B cell (primary cell): ENCODE measurements at regions not wholly inside any gene's neighbourhood (a gene's known extent, or its start where the extent isn't known, plus 50 kb on each side); places are given as distances from the start of the nearest gene placed in this dataset.
"Not testable (repeated sequence)": the region's sequence is repeated elsewhere in the genome, so short reads cannot be mapped to it uniquely, and the experiment has no call there.

Experiments used
- ATAC-seq: fragments of 200-7000 bp; cut with Tn5 transposase; one replicate; pipeline ENCODE4 v1.10.0; 2021; ENCODE audit warnings: low read depth, mild to moderate bottlenecking, moderate number of reproducible peaks, moderate library complexity
- CTCF ChIA-PET: fragments of 350-600 bp; sonication (Branson Sonifier 250); formaldehyde crosslinking; loops from one replicate; lab custom pipeline; 2021; ENCODE audit warnings: antibody characterized with exemption, inconsistent platforms; lab: Charles Lee
- POLR2A ChIA-PET: fragments of 350-600 bp; sonication (Branson Sonifier 250); formaldehyde crosslinking; loops from one replicate; lab custom pipeline; 2021; ENCODE audit warnings: antibody characterized with exemption; lab: Charles Lee
- DNase-seq: peaks from one replicate; pipeline ENCODE4 v3.0.0; 2013
- H2AFZ ChIP-seq: 2 replicates; pipeline ENCODE4 v1.6.1; 2012; ENCODE audit warnings: mild to moderate bottlenecking, low read depth, low read length; ENCODE audit not compliant: insufficient read depth, poor library complexity, severe bottlenecking
- H3K27ac ChIP-seq, 2 donors: 1 replicate in 1 of 2; 2 replicates in 1 of 2; pipeline ENCODE4 v1.5.1; 2012 to 2013; ENCODE audit warnings: low read length in 2 of 2, mild to moderate bottlenecking in 2 of 2, moderate library complexity in 1 of 2
- H3K27me3 ChIP-seq, 4 experiments: fragments of 200-600 bp in 1 of 4; sonication (generic) in 1 of 4; replicated peaks in 1 of 4; 1 replicate in 2 of 4; 2 replicates in 2 of 4; pipeline versions ENCODE4 v1.6.1 to v1.7.0; 2013 to 2016; ENCODE audit warnings: low read length in 3 of 4, mild to moderate bottlenecking in 2 of 4, mixed read lengths in 1 of 4, moderate library complexity in 1 of 4; ENCODE audit not compliant: insufficient read depth in 4 of 4, control insufficient read depth in 3 of 4; ENCODE audit errors: control extremely low read depth in 1 of 4
- H3K36me3 ChIP-seq, 2 experiments: replicated peaks in 1 of 2; 1 replicate in 1 of 2; 2 replicates in 1 of 2; pipeline versions ENCODE4 v1.6.1 to v1.7.1; 2013; ENCODE audit warnings: low read length in 1 of 2; ENCODE audit not compliant: insufficient read depth in 2 of 2, control insufficient read depth in 1 of 2; ENCODE audit errors: control extremely low read depth in 1 of 2, extremely low read depth in 1 of 2
- H3K4me1 ChIP-seq, 2 donors: fragments of 200-600 bp in 1 of 2; sonication (generic) in 1 of 2; 1 replicate in 1 of 2; 2 replicates in 1 of 2; pipeline versions ENCODE4 v1.5.1 to v1.6.1; 2013 to 2017; ENCODE audit warnings: low read length in 2 of 2; ENCODE audit not compliant: control insufficient read depth in 2 of 2, insufficient read depth in 2 of 2
- H3K4me2 ChIP-seq: replicated peaks from 2 replicates; pipeline ENCODE3; 2012; ENCODE audit warnings: mild to moderate bottlenecking, low read depth, low read length; ENCODE audit not compliant: poor library complexity, severe bottlenecking
- H3K4me3 ChIP-seq, 5 experiments: fragments of 200-600 bp in 1 of 5; sonication (generic) in 1 of 5; 1 replicate in 3 of 5; 2 replicates in 2 of 5; pipeline versions ENCODE4 v1.5.1 to v1.7.0; 2011 to 2016; ENCODE audit warnings: low read length in 4 of 5, mild to moderate bottlenecking in 4 of 5, low read depth in 2 of 5, control low read depth in 1 of 5, moderate library complexity in 1 of 5; ENCODE audit not compliant: insufficient read depth in 1 of 5; ENCODE audit errors: control extremely low read depth in 1 of 5, extremely low read depth in 1 of 5
- H3K79me2 ChIP-seq: fragments of 200-600 bp; sonication (generic); one replicate; pipeline ENCODE4 v1.6.0; 2016; ENCODE audit warnings: low read length; ENCODE audit not compliant: control insufficient read depth, insufficient read depth
- H3K9ac ChIP-seq: fragments of 200-600 bp; sonication (generic); 2 replicates; pipeline ENCODE4 v1.6.1; 2017; ENCODE audit warnings: mild to moderate bottlenecking, low read length, moderate library complexity
- H3K9me3 ChIP-seq, 3 donors: one replicate each; pipeline versions ENCODE4 v1.6.1 to v1.7.1; 2013; ENCODE audit warnings: low read length in 2 of 3; ENCODE audit not compliant: control insufficient read depth in 2 of 3, insufficient read depth in 1 of 3; ENCODE audit errors: control extremely low read depth in 1 of 3
- H4K20me1 ChIP-seq: 2 replicates; pipeline ENCODE4 v1.6.0; 2012; ENCODE audit warnings: mild to moderate bottlenecking, low read length; ENCODE audit not compliant: insufficient read depth, control insufficient read depth, poor library complexity, severe bottlenecking
- H3K27ac Mint-ChIP-seq: one replicate; pipeline ENCODE4 v1.8.0; 2021; ENCODE audit warnings: mixed read lengths
- H3K27me3 Mint-ChIP-seq: one replicate; pipeline ENCODE4 v1.8.0; 2021; ENCODE audit warnings: mixed read lengths
- H3K4me1 Mint-ChIP-seq: one replicate; pipeline ENCODE4 v1.8.0; 2021; ENCODE audit warnings: mixed read lengths
- H3K4me3 Mint-ChIP-seq: one replicate; pipeline ENCODE4 v1.8.0; 2021; ENCODE audit warnings: mixed read lengths
- H3K9me3 Mint-ChIP-seq: one replicate; pipeline ENCODE4 v1.8.0; 2022; ENCODE audit warnings: mixed read lengths; ENCODE audit not compliant: insufficient read depth
- CTCF ChIP-seq: fragments of 200-600 bp; IDR thresholded peaks from one replicate; pipeline ENCODE4 v1.8.0; 2022; ENCODE audit warnings: antibody characterized with exemption, mild to moderate bottlenecking
- EZH2 ChIP-seq: IDR thresholded peaks from 2 replicates; pipeline ENCODE4 v1.6.1; 2012; ENCODE audit warnings: borderline replicate concordance, low read depth, mild to moderate bottlenecking, moderate library complexity, low read length; ENCODE audit not compliant: insufficient read depth, poor library complexity, severe bottlenecking
- WGBS: methylation state at CpG from one replicate; pipeline ENCODE4 v1.1.5; 2013; ENCODE audit warnings: missing lambda C conversion rate; ENCODE audit not compliant: insufficient coverage; 5-methylcytosine and 5-hydroxymethylcytosine counted together
- intact Hi-C: fragments of 100-400 bp; cut with micrococcal nuclease; formaldehyde crosslinking; loops from one replicate; pipeline ENCODE4 v1.10.0; 2022

- Histone ChIP-seq H2AFZ (no peak overlapping the region), H3K36me3 (no peaks in the 10 kb centered on the region), H3K4me1 (no peaks in the 10 kb centered on the region), H3K4me3 (no peak overlapping the region), H3K4me2 (no peak overlapping the region), H3K9me3 (peaks cover 0 to 2% (median 0%) of the 10 kb centered on the region in 3 donors), H4K20me1 (no peaks in the 10 kb centered on the region), H3K27me3 (no peaks in the 10 kb centered on the region), H3K9ac (no peak overlapping the region), H3K27ac (no peak overlapping the region), H3K79me2 (no peaks in the 10 kb centered on the region)
- no peak overlapping the region for H3K27ac Mint-ChIP-seq
- H3K9me3 Mint-ChIP-seq = no peaks in the 10 kb centered on the region
- CTCF ChIA-PET = no interaction called here
- no peak overlapping the region for H3K4me3 Mint-ChIP-seq
- TF ChIP-seq CTCF (no peak), EZH2 (no peak)
- H3K27me3 Mint-ChIP-seq = peaks cover 6% of the 10 kb centered on the region
- ATAC-seq (no peak), DNase-seq (no peak)
- POLR2A ChIA-PET = no interaction called here
- no CpG with 5 or more reads among the region's 3 CpGs for WGBS
- intact Hi-C loops = no loop called here
- no peaks in the 10 kb centered on the region for H3K4me1 Mint-ChIP-seq
These were observed 526.8 kb upstream of the CCDC54 start for GRCh38 chr3:106850437-106850836.

DNA sequence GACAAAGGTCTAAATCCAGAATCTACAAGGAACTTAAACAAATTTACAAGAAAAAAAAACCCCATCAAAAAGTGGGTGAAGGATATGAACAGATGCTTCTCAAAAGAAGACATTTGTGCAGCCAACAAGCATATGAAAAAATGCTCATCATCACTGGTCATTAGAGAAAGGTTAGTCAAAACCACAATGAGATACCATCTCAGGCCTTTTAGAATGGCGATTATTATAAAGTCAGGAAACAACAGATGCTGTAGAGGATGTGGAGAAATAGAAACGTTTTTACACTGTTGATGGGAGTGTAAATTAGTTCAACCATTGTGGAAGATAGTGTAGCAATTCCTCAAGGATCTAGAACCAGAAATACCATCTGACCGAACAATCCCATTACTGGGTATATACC is 518.9 kb upstream of the CCDC54 start:
- ATAC-seq, H3K27me3 ChIP-seq, H3K27ac ChIP-seq, H3K4me2 ChIP-seq, H3K4me3 ChIP-seq, H3K9me3 Mint-ChIP-seq, CTCF ChIA-PET, DNase-seq, H3K9me3 ChIP-seq, H3K27me3 Mint-ChIP-seq, H4K20me1 ChIP-seq, H3K27ac Mint-ChIP-seq, H2AFZ ChIP-seq, H3K4me1 Mint-ChIP-seq, H3K79me2 ChIP-seq, H3K9ac ChIP-seq, H3K4me1 ChIP-seq, H3K36me3 ChIP-seq, intact Hi-C loops, POLR2A ChIA-PET, H3K4me3 Mint-ChIP-seq: not testable (repeated sequence)
- no CpG with 5 or more reads among the region's 3 CpGs for WGBS
